ENCODE measurements at regions not wholly inside any gene's neighbourhood (a gene's known extent, or its start where the extent isn't known, plus 50 kb on each side); places are given as distances from the start of the nearest gene placed in this dataset.
"Not testable (repeated sequence)": the region's sequence is repeated elsewhere in the genome, so short reads cannot be mapped to it uniquely, and the experiment has no call there.

- ChIA-PET POLR2A (no interaction called here), CTCF (interaction anchor here (0.8 to 5.5 kb wide), 12 partner anchors 8 to 828 kb away, joined by 3 to 33 read pairs (median 4); no protein-coding TSS in a partner anchor)
- no peak for DNase-seq (ENCODE audit: extremely low spot score)
- TF ChIP-seq CTCF (IDR thresholded peaks at IDR 0.05; ENCODE audit: control extremely low read depth, extremely low read depth, low read depth, missing control alignments): no peak
Measured at GRCh38 chr10:117431160-117431559, 55.9 kb upstream of the PDZD8 start.

DNA sequence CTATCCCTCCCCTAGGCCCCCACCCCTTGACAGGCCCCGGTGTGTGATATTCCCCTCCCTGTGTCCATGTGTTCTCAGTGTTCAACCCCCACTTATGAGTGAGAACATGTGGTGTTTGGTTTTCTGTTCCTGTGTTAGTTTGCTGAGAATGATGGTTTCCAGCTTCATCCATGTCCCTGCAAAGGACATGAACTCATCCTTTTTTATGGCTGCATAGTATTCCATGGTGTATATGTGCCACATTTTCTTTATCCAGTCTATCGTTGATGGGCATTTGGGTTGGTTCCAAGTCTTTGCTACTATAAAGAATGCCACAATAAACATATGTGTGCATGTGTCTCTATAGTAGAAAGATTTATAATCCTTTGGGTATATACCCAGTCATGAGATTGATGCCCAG, 55.3 kb upstream of the PDZD8 start:
- POLR2A ChIA-PET; DNase-seq (ENCODE audit: extremely low spot score): not testable (repeated sequence)
- CTCF ChIA-PET: interaction anchor here (1.0 to 5.5 kb wide), 10 partner anchors 9 to 829 kb away, joined by 3 to 33 read pairs (median 4); no protein-coding TSS in a partner anchor

DNA sequence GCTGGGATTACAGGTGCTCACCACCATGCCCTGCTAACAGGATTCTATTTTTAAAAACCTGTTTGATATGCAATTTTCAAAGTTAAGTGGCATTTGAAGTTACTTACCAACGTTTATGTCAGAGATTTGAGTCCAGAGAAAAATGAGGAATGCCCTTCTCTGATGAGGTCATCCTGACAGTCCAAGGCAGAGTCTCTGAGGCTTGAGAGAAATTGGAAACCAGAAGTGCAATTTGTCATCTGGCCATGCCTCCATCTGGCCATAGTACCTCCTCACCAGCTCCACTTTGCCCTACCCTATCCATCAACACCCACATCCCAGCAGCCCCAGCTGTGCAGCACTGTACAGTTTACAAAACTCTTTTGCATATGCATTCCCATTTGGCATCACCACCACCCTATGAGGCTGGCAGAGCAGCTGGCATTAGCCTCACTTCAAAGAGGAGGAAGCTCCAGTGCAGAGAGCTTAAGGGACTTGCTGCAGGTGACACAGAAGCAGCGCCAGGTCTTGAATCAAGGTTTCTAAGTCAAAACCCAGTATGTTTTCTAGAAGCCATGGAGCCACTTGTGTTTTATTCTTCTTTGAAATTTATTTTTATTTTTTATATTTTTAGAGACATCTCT, 54.5 kb upstream of the PDZD8 start:
- DNase-seq (ENCODE audit: extremely low spot score): no peak
- TF ChIP-seq CTCF (IDR thresholded peaks at IDR 0.05; ENCODE audit: control extremely low read depth, extremely low read depth, low read depth, missing control alignments): no peak
- POLR2A ChIA-PET: no interaction called here
- CTCF ChIA-PET: interaction anchor here (1.3 to 5.5 kb wide), 5 partner anchors 10 to 830 kb away, joined by 3 to 33 read pairs (median 5); no protein-coding TSS in a partner anchor

DNA sequence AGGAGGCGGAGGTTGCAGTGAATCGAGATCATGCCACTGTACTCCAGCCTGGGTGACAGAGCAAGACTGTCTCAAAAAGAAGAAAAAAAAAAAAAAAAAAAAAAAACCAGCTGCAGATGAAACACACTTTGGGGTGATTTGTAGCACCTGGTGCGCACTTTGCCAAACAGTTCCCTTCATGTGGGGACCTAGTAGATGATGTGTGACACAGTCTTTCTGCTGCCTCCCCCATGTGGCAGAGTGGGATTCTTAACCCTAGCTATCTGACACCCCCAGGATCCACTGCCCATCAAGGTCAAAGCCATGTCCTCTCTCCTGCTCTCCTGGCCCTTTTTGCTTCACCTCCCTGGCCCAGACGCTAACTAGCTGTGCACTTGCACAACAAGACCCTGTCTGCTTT, 52.1 kb upstream of the PDZD8 start:
- ChIA-PET CTCF (interaction anchor here (1.4 kb wide), 2 partner anchors 15 to 22 kb away, joined by 3 to 9 read pairs; no protein-coding TSS in a partner anchor), POLR2A (interaction anchor here (0.6 kb wide), 1 partner anchor 21 kb away, joined by 6 read pairs; no protein-coding TSS in a partner anchor)
- no peak for TF ChIP-seq CTCF (IDR thresholded peaks at IDR 0.05; ENCODE audit: control extremely low read depth, extremely low read depth, low read depth, missing control alignments)
- DNase-seq (ENCODE audit: extremely low spot score): no peak

- CTCF ChIA-PET: interaction anchor here (1.4 to 1.7 kb wide), 2 partner anchors 16 to 17 kb away, joined by 9 to 12 read pairs; no protein-coding TSS in a partner anchor
- TF ChIP-seq CTCF (IDR thresholded peaks at IDR 0.05; ENCODE audit: control extremely low read depth, extremely low read depth, low read depth, missing control alignments): no peak
- POLR2A ChIA-PET: no interaction called here
- DNase-seq (ENCODE audit: extremely low spot score): peak; percentile 41
Measured at GRCh38 chr10:117425974-117426566, 50.8 kb upstream of the PDZD8 start.

DNA sequence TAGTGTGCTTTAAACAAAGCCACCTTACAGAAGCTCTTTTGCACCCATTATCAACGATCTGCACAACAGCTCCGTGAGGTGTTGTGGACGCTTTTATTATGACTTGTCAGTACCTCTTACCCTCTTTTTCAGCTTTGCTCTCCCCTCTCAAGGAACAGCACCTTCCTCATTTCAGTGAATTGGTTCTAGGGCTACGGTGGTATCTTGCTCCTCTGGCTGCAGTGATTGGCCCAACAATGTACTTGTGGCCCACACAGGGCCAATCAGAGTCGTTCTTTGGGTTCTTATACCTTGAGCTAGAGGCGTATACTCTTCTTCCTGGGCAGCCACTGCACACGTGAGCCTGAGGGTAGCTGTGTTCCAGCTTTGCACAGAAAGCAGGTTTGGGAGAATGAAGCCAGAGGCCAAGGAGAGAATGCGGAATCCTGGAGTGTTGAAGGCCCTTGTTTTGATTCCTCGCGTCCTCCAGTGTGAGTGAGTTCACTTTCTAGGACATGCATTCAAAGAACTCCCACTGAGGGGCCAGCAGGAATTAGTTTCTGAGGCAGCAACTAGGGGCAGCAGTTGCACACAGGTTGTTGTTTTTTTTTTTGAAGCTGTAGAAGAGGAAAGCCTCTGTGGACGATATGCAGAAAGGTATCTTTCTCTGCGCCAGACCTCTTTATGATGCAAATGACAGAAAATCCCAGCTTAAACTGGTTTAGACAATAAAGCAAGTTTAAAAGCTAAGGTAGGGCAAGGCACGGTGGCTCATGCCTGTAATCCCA, 49.8 kb upstream of the PDZD8 start:
- no peak for DNase-seq (ENCODE audit: extremely low spot score)
- no peak for TF ChIP-seq CTCF (IDR thresholded peaks at IDR 0.05; ENCODE audit: control extremely low read depth, extremely low read depth, low read depth, missing control alignments)
- POLR2A ChIA-PET: interaction anchor here (0.6 kb wide), 1 partner anchor 383 kb away, joined by 6 read pairs; no protein-coding TSS in a partner anchor
- CTCF ChIA-PET: interaction anchor here (1.7 kb wide), 1 partner anchor 18 kb away, joined by 12 read pairs; no protein-coding TSS in a partner anchor
